ENCODE measurements at regions not wholly inside any gene's neighbourhood (a gene's known extent, or its start where the extent isn't known, plus 50 kb on each side); places are given as distances from the start of the nearest gene placed in this dataset.
A peak's percentile ranks its signal among the peaks of the same experiment; 100 is the strongest.
"Not testable (repeated sequence)": the region's sequence is repeated elsewhere in the genome, so short reads cannot be mapped to it uniquely, and the experiment has no call there.

DNA sequence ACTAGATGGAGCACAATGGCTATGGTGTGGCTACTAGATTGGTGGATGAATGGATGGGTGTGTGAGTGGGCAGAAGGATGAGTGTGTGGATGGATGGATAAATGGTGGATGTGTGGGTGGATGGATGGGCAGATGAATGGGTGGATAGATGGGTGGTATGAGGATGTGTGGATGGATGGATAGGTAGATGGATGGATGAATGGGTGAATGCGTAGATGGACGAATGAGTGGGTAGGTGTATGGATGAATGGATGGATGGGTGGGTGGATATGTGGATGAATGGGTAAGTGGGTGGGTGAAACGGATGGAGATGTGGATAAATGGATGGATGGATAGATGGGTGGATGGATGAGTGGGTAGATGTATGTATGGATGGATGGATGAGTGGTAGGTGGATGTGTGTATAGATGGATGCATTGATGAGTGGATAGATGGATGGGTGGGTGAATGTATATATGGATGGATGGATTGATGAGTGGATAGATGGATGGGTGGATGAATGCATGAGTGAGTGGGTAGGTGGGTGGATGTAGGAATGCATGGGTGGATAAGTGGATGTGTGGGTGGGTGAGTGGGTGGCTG is 114.2 kb downstream of the TEX29 start:
- H3K4me3 ChIP-seq (ENCODE audit: low read depth, low read length): no peak overlapping the region
- TF ChIP-seq, protein P1, sequence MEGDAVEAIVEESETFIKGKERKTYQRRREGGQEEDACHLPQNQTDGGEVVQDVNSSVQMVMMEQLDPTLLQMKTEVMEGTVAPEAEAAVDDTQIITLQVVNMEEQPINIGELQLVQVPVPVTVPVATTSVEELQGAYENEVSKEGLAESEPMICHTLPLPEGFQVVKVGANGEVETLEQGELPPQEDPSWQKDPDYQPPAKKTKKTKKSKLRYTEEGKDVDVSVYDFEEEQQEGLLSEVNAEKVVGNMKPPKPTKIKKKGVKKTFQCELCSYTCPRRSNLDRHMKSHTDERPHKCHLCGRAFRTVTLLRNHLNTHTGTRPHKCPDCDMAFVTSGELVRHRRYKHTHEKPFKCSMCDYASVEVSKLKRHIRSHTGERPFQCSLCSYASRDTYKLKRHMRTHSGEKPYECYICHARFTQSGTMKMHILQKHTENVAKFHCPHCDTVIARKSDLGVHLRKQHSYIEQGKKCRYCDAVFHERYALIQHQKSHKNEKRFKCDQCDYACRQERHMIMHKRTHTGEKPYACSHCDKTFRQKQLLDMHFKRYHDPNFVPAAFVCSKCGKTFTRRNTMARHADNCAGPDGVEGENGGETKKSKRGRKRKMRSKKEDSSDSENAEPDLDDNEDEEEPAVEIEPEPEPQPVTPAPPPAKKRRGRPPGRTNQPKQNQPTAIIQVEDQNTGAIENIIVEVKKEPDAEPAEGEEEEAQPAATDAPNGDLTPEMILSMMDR (IDR thresholded peaks at IDR 0.05; ENCODE audit: borderline replicate concordance, insufficient read depth, low read depth, low read length): no peak

DNA sequence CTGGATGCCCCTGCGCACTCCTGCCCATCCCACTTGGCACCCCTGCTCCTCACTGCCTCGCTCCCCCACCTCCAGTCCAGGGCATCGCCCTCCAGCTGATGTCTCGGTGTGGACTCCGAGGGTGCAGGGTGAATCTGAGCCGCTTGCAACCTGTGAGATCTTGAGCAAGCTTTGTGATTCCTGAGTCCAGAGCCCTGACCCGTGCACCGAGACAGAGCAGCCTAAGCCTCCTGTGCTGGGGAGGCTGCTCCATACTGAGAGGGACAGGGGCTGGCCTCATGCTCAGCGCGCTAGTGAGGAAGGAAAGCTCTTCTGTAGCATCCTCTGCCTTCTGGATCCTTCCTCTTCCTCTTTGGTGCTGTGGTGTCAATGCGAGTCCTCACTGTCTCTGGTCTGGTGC is 116.0 kb downstream of the TEX29 start:
- no peak overlapping the region for H3K4me3 ChIP-seq (ENCODE audit: low read depth, low read length)
- TF ChIP-seq, protein P1 (IDR thresholded peaks at IDR 0.05; ENCODE audit: borderline replicate concordance, insufficient read depth, low read depth, low read length): no peak

DNA sequence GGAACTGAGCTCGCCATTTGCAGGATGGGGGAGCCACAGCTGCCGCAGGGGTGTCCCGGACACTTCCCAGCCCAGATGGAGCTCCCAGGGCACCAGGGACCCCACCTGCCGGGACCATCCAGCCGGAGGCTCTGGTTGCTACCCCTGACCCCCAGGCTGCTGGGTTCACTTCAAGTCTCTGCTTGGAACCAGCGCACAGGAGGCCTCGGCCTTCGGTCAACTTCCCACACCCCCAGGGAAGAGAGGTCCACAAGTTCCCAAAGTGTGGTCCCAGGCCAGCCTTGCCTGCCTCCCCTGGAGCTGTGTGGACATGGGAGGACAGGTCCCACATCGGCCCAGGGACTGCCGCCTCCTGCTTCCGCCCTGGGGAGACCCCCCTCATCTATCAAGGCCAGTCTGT is 117.0 kb downstream of the TEX29 start:
- no peak overlapping the region for H3K4me3 ChIP-seq (ENCODE audit: low read depth, low read length)
- TF ChIP-seq, protein P1 (IDR thresholded peaks at IDR 0.05; ENCODE audit: borderline replicate concordance, insufficient read depth, low read depth, low read length): no peak

DNA sequence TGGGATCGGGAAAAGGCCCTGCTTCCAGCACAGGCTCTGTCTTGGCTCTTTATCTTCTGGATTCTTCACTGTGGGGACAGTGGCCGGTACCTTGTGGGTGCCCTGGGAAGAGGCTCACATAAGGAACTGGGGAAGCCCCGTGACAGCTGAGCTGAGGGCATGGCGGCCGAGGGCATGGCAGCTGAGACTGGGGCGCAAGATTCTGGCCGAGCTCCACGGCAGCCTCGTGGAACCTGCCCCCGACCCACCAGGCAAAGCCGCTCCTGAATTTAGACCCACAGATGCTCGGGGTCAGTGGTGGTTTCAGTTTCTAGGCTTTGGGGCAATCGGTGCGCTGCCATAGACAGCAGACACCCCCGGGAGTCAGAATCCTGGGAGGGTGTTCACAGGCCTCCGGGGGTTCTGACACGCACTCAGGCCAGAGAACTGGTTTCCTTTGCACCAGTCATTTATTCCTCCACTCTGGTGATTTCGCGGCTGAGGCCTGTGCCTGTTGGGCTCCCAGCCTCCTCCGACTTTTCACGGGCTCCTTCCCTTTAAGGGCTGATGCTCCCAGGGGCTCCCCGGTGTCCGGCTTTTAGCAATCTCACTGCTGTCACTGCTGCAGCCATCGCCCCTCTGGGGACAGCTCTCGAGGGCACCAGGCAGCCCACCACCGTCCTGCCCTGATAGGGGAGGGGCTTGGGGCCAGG is 117.6 kb downstream of the TEX29 start:
- TF ChIP-seq, protein P1 (IDR thresholded peaks at IDR 0.05; ENCODE audit: borderline replicate concordance, insufficient read depth, low read depth, low read length): no peak
- H3K4me3 ChIP-seq (ENCODE audit: low read depth, low read length): no peak overlapping the region

DNA sequence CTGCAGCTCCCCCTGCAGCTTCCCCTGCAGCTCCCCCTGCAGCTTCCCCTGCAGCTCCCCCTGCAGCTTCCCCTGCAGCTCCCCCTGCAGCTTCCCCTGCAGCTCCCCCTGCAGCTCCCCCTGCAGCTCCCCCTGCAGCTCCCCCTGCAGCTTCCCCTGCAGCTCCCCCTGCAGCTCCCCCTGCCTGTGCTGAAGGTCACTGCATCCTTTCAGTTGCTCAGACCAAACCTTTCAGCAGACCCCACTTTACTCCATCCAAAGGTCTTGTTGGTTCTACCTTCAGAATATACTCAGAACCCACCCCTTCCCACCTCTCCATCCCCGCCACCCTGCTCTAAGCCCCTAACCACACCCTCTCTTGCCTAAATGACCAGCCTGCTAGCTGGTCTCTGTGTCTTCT is 120.0 kb downstream of the TEX29 start:
- TF ChIP-seq, protein P1 (IDR thresholded peaks at IDR 0.05; ENCODE audit: borderline replicate concordance, insufficient read depth, low read depth, low read length): peak; percentile 45
- not testable (repeated sequence) for H3K4me3 ChIP-seq (ENCODE audit: low read depth, low read length)

DNA sequence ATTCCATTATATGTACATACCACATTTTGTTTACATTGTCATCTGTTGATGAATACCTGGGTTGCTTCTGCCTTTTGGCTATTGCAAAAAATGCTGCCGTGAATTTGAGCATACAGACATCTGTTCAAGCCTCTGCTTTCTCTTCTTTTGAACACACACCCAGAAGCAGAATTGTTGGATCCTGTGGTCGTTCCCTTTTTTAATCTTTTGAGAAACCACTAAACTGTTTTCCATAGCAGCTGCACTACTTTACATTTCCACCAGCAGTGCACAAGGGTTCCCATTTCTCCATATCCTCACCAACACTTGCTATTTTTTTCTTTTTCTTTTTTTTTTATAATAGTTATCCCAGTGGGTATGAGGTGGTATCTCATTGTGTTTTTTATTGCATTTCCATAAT is 123.5 kb downstream of the TEX29 start:
- TF ChIP-seq, protein P1 (IDR thresholded peaks at IDR 0.05; ENCODE audit: borderline replicate concordance, insufficient read depth, low read depth, low read length): no peak
- H3K4me3 ChIP-seq (ENCODE audit: low read depth, low read length): no peak overlapping the region

DNA sequence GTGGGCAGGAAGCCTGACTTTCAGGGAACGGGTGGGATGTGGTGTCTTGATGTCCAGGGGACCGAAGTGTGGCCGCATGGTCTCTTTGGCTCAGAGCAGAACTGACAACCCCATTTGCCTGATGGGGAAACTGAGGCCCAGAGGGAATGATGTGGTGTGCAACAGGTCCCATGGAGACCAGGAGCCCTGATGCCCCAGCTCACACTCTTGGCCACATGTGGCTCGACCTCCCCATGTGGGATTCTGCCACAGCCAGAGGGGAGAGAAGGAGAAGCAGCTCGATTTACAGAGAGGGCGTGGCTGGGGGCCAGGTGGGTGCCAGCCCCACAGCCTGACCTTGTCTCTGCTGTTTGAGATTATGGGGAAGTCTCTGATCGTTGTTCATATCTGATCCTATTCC is 128.1 kb downstream of the TEX29 start:
- no peak overlapping the region for H3K4me3 ChIP-seq (ENCODE audit: low read depth, low read length)
- TF ChIP-seq, protein P1 (IDR thresholded peaks at IDR 0.05; ENCODE audit: borderline replicate concordance, insufficient read depth, low read depth, low read length): no peak
